Heart left ventricle (tissue), 13 donors: ENCODE measurements at regions not wholly inside any gene's neighbourhood (a gene's known extent, or its start where the extent isn't known, plus 50 kb on each side); places are given as distances from the start of the nearest gene placed in this dataset.

ENCODE experiments used
- CTCF ChIP-seq, 12 donors: fragments of 200-600 bp; sonication (generic) in 4 of 12; IDR thresholded peaks; one replicate each; pipeline versions ENCODE4 v1.5.0 to v1.8.0; 2018 to 2022; ENCODE audit warnings: antibody characterized with exemption in 12 of 12, mild to moderate bottlenecking in 5 of 12
- POLR2A ChIP-seq, 2 donors: fragments of 450-650 bp; IDR thresholded peaks; one replicate each; pipeline ENCODE4 v1.6.1; 2017; ENCODE audit warnings: antibody characterized with exemption in 2 of 2, mild to moderate bottlenecking in 2 of 2, moderate library complexity in 2 of 2
- donor health status: ischemic (EF 13 %, LVEDD 7.1; RV severe dilation, severe dysfunction).
- donor health status: DM: no; HTN: yes; CAD: no.
- donor health status: DM: no; HTN: no; CAD: no.
- donor health status: ischemic (EF 25% LVEDD 6.9; RV normal size, moderate dysfunction).
- donor health status: ischemic (EF 25% LVEDD 5.7; RV mildly dilated, moderate dysfunction).
- donor health status: ischemic (EF 35%, LVEDD 5.7; RV mildly dilated, moderate dysfunction).
- donor health status: nonischemic (EF 11% LVEDD 7.7; RV severe dilation, severe dysfunction).
- donor health status: DM: yes; HTN: yes; CAD: no.
- donor health status: PGD.
- donor health status: ischemic (EF 29% LVEDD 5.4; RV normal size, mild dysfunction).
- donor health status: nonischemic (EF 23%, LVEDD 6.1; RV moderate dilation, normal function).

- TF ChIP-seq CTCF (IDR thresholded peaks at IDR 0.05) (no peak), POLR2A (IDR thresholded peaks at IDR 0.05) (no peak)
Observed at GRCh38 chr13:90826688-90827087, 520.8 kb upstream of the MIR17HG start.
